GM19455 (cell line): ENCODE measurements at regions not wholly inside any gene's neighbourhood (a gene's known extent, or its start where the extent isn't known, plus 50 kb on each side); places are given as distances from the start of the nearest gene placed in this dataset.
A peak's percentile ranks its signal among the peaks of the same experiment; 100 is the strongest.

Experiments
- ATAC-seq: cut with Tn5 transposase; IDR thresholded peaks from one replicate; pipeline ENCODE4 v1.9.1; 2021; ENCODE audit not compliant: unreplicated experiment

DNA sequence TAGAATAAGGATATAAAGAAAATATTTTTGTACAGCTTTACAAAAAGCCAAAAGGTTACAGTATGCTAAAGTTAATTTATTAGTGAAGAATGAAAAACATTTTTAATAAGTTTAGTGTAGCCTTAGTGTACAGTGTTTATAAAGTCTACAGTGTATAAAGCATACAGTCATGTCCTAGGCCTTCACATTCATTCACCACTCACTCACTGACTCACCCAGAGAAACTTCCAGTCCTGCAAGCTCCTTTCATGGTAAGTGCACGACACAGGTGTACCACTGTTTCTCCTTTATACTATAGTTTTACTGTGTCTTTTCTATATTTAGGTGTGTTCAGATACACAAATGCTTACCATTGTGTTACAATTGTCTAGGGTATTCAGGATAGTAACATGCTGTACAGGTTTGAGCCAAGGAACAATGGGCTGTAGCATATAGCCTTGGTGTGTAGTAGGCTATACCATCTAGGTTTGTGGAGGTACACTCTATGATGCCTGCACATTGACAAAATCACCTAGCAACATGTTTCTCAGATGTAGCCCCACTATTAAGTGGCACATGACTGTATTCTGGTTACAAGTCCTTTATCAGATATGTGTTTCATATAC lies 197.1 kb upstream of the KBTBD8 start:
- ATAC-seq, result no peak

DNA sequence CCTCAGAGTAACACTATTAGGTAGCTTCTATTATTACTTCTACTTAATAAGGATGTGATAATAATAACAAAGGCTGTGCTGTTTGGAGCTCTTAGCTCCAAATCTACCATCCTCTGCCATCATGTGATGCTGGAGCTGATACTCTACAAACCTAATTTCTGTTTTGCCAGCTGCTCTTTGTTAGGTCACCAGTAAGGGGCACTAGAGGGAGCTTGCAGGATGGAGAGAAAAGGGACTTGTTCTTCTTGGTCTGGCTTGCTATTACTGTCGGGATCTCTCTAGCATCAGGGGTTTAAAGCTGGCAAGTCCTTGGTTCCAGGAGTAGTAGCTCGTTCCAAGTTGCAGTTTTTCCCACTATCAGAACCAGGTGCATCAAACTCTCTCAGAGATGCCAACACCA lies 194.9 kb upstream of the KBTBD8 start:
- no peak for ATAC-seq

DNA sequence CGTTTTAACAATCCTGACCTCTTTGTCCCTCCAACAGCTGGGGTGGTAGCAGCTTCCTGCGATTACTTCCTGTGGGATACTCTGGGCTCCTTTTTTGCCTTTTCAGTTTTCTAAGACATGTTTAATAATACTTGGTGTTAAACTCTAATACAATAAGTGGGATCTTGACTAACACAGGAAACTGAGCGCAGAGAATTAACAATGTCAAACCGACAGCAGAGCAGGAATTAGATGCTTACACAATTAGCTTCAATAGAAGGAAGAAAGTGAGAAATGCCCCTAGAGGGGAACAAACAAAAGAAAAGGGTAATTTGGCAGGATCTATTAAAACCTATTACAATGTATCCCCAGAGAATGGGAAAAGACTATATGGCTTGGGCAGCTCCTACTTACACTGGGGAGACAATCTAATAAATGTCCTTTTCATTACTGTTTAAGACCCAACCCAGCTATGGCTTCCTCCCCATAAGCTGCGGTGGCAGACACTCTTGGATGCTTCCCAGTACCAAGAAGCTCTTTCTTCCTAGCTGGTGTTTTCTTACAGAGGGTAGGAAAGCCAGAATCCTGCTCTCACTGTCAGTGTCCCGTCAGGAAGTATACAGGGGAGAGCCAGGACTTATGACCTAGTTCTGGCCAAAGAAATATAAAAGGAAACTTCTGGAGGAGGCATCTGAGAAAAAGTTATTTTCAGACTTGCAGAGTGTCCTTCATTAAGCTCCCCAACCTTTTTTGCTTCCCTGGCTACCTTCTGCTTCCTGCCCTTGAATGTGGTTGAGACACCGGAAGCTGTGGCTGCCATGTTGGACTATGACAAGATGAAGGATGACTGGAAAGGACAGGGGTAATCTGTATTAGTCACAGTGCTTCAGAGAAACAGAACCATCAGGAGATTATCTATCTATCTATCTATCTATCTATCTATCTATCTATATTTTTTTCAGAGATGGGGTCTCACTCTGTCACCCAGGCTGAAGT lies 194.1 kb upstream of the KBTBD8 start:
- ATAC-seq, result no peak

DNA sequence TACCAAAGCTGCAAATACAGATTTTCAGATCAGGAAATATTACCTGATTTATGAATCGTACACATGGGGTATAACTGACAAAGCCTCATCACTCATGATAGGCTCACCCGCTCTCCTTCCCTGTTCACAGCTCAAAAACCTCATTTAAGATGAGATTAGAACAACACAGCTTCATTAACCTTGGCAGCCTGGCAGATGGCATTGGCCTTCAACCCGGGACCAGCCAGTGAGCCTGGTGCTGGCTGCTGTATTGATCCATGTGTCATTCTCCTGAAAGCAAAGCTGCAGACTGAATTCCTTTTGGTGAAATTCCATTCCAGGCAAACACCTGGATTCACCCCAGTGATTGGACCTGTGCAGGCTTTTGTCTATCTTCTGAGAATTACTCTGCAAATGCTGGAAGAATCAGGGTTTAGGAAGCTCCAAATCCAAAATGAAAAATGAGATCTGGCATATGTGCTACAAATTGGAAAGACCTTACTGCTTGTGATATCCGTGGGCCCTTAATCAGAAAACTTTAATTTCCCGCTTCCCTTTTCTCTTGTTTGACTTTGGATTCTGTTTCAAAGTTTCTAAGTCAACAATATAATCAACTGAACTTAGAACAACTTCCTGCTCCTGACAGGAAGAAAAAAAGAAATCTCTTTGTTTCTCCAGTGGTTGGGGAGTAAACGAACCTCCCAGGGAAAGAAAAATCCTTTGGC lies 189.1 kb upstream of the KBTBD8 start:
- ATAC-seq, result no peak

DNA sequence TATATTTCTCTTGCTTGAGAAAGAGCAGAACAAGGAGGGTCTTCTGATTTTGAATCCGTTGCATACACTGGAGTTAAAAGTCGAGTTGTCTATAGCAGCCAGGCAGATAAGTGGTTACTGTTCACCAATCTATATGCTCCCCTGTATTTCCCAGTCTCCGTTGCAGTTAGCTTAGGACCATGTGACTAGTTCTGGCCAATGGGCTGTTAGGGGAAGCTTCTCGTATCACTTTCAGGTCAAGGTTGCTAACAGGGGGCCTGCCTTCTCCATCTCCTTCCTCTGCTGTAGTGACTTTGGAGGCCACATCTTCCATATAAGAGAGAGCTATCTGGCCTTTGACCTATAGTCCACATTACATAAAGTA lies 188.5 kb upstream of the KBTBD8 start:
- ATAC-seq, result no peak

DNA sequence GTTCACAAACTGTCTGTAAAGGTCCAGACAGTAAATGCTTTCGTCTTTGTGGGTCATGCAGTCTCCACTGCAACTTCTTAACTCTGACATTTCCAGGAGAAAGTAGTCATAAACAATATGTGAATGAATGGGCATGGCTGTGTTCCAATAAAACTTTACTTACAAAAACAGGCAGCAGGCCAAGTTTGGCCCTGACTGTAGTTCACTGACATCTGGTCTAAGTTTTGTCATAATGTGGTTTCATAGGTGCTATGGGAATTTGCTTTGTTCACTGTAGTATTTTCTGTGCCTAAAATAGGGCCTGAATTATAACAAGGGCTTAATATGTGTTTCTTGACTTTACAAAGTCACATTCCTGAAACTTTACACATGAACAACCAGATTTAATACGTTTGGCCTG lies 186.0 kb upstream of the KBTBD8 start:
- ATAC-seq, result no peak

DNA sequence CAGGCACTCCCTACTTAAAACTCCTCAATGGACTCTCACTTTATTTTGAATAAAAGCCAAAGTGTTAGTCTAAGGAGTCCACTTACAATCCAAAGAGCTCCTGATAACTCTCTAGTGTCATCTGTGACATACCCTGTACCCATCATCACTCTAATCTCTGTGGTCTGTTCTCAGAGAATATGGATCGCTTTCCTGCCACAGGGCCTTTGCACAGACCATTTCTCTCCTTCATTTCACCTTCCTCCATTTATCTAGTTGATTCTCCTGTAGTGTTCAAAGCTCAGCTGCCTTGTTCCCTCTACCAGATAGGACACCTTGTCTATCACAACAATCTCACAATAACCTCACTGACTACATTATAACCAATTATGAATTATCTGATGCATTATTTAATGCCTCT lies 185.4 kb upstream of the KBTBD8 start:
- ATAC-seq, result no peak

DNA sequence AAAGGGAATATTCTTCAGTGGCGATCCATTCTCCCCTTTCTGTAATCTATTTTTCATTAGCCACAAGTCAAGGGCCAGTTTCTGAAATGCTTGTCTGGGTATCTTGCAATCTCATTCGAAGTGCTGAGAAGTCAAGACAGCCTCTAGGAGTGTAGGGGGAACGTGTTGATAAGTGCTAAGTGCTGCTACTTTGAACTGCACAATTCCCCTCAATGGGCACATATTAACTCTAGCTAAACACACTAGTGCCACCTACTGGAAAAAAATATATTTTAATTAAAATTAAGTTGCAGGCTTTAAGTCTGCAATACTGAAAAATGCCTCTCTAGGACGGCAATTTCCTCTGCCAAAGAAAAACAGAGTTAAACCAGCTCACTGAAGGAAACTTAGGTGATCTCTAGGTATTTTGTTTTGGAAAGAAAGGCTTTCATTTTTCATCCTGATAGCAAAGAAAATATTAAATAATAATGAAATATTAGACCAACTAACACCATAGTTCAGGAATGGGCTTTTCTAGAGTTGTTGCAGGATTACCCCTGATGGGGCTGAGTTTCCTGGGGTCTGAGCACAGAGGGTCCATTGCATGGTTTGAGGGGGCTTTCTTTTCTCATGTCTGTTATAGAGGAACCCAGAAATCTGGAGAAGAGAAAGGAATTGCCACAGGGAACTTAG lies 181.9 kb upstream of the KBTBD8 start:
- ATAC-seq, result no peak

DNA sequence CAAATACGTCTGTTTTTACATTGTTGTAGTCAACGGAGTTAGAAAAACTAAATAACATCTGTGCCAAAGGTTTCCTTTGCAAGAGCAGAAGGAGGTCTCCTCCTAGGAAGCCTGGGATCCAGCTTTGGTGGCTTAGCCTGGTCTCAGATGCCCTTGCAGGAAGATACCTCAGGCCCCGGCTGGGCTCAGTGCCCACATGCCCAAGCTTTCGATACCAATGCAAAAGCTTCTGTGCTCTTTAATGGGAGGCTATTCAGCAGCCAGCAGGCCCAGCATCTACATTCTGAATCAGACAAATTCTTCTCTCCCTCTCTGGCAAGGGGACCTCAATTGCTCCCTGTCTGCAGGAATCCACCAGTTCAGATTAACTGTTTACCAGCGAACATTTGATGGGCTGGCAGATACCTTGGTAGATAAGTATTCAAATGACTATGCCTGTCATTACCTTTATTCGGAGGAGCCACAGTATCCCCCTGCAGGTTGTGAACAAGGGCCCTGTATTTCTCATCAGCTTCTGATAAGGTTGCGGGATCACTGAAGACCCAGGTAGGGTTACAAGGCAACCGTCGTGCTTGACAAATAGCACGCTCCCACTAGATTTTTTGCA lies 180.1 kb upstream of the KBTBD8 start:
- no peak for ATAC-seq

DNA sequence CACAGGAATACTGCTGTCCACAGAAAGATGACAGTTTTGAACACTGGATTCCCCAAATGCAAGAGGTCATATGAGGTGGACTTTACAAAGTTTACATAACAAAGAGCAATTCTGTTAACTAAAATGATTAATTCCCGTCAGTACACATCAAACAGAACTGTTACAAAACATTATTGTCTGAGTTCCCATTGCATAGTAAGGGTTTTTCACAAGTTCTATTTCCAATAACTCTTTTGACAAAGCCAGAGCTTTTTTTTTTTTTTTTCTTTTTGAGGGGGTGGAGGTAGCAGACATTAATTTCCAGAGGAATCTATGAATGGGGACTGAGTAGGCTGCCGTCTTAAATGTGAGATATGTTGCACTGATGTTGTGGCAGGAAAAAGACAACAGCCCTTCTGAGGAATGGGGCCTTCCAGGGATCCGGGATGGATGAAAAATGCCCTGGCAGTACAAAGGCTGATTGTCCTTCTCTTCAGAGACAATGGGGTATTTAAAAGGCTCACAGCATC lies 178.1 kb upstream of the KBTBD8 start:
- no peak for ATAC-seq

DNA sequence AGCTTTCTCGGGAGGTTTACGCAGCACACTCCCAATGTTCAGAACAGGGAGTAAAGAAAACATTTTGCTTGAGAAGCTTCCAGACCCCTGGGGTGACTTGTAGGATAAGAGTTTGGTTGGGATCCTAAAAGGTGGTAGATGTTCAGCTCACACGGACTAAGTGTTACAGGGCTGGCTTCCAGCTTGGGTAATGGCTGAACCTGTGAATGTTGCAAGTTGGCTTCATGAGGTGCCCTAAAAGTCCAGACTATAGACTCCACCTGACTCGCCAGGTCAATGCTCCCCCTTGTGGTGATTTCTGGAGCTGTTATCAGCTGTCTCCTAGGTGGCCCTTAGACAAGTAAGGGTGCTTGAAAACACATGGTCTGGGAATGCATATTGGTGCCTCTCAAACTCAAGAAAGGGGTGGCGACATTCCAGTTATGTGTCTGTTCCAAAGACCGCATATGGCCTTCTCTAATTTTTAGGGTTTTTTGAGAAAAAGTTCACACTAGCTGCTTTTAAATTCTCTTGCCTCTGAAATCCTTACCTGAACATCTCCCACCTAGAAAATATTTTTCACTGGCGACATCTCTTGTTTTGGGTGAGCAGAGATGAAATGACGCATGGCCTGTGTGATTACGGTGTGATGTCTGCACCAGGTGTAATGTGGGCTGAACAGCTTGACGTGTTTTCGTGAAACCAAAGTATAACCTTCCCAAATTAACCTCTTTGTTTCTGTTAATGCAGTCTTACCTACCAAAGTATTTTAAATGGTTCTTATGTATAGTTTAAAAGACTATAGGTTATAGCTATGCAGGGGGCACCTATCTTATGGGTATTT lies 175.7 kb upstream of the KBTBD8 start:
- peak; percentile 85 for ATAC-seq

DNA sequence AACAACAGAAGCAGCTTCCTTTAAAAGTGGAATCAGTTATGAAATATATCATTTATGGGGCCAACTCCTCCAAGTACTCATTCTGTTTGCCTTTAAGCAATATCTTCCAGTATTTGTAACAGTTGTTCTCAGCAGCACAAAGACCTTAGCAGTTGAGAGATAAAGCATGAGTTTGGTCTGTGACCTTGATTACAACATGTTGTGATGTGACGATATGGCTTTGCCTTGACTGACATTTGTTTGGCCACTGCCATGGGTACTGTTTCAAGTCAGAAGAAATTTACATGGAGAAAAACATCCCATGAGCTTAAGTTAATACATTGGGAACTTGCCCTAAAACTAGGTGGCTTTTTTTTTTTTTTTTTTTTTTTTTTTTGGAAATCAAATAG lies 175.1 kb upstream of the KBTBD8 start:
- ATAC-seq, result no peak

DNA sequence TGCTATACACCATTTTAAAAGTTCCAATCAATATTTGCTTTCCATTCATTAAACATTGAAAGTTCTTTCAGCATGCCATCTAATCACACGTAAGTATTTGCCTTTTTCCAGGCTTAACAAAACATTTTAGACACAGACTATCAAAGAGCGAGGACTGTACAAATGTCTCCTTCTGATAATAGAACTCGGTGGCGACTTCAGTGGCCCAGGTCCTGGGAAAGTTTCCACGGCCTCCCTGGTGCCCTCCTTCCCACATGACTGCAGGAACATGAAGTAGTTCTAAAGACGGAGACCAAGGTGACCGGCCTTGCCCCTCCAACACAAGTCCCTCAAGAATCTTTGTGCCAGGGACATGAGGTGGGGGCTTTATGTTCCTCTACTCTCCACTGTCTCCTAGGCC lies 174.6 kb upstream of the KBTBD8 start:
- no peak for ATAC-seq

DNA sequence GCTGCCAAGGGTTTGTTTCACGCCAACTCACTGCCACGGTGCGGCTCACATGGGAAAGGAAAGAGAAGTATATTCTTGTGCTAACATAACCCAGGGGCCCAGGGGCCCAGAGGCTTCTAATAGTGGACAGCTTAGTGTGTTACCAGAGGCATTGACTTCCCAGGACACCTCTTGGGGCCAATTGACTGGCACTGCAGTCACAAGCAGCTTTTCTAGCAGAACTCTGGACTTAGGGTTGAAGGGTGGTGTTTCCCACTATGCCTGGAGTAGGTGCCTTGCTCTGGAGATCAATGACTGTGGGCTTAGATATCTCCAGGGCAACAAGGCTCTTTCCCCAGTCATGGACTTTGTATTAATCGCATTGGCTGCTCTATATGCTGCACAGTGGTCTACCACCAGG lies 172.7 kb upstream of the KBTBD8 start:
- no peak for ATAC-seq

DNA sequence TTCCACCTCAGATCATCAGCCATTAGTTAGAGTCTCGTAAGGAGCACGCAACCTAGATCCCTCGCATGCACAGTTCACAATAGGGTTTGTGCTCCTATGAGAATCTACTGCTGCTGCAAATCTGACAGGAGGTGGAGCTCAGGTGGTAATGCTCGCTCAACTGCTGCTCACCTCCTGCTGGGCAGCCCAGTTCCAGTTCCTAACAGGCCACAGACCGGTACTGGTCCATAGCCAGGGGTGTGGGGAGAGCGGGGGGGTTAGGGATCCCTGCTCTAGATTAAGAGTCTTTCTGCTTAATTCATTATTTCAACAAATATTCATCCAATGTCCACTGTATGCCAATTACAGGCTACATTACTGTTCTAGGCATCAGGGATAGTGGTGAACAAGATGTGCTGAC lies 170.4 kb upstream of the KBTBD8 start:
- ATAC-seq, result no peak

DNA sequence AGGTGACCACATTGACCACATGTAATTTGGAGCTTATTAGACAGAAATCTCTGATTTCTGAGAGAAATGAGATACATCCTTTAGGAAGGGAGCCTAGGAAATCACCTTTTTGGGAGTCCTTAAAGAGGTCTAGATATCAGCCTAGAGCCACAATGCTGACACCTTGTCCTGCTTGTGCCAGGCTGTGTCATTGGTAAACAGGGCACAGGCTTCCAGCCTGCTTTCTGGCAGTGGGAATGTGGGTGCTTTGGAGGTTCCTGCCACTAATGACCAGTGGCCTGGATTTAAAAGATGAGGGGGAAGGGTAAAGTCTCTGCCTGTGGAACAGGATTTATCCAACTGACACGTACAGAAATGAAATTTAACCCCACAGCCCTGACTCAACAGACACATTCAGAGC lies 169.8 kb upstream of the KBTBD8 start:
- no peak for ATAC-seq

DNA sequence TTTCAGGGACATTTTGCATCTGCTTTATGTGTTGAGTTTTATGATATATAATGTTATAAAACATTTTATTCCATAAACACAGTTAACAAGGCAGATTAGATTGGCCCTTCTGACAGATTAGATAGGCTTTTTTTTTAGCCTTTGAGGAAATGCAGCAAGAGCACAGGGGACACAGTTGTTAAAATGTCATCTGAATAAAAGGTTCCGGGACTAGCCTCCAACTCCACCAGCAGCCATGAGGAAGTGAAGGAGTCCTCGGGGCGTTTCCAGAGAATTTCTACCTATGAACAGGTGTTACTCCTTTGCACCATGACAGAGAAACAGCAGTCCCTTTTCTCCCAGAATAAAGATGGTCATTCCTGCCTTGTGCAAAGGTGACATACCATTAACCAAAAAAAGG lies 167.8 kb upstream of the KBTBD8 start:
- no peak for ATAC-seq

DNA sequence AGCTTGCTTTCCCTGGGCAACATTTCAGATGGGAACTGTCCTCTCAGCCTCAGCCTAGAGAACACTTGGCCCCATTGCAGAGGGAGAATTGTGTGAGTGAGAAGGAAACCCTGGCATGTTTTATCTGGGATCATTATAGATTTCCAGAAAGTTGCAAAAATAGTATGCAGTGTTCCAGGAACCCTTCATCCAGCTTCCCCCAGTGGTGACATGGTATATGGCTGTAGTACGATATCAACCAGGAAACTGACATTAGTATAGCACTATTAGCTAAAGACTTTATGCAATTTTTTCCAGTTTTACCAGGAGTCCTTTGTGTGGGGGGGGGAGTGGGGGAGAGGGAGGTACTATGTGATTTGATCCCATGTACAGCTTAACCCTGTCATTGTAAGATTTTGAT lies 166.2 kb upstream of the KBTBD8 start:
- no peak for ATAC-seq

DNA sequence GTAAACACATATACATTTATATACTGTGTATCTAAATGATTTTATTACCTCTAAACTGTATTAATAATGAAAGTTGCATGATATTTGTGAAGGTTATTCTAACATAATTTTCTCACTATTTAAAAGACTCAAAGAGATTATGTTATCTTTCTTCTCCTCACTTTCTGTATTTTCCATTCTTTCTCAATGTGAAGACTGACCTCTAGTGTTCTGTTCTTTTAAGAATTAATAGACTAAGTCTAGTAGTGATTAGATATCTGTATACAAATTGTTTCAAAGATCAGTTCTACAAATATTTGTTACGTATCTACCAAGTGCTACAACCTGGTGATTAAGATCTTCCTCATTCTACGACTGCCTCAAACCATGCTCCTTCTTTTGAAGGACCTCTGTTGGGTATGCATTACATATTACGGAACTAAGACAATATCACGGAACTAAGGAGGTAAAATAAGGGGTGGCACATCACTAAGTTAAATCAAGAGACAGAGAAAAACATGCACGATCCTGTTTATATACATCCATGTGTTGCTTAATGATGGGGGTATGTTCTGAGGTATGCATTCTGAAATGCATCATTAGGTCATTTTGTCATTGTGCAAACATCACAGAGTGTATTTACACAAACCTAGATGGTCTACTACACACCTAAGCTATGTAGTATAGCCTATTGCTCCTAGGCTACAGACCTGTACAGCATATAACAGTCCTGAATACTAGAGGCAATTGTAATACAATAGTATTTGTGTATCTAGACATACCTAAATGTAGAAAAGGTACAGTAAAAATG lies 161.5 kb upstream of the KBTBD8 start:
- ATAC-seq, result no peak
